A549 (cell line): ENCODE measurements at regions not wholly inside any gene's neighbourhood (a gene's known extent, or its start where the extent isn't known, plus 50 kb on each side); places are given as distances from the start of the nearest gene placed in this dataset.

ENCODE experiments used
- ATAC-seq, 2 experiments: fragments of 200-7000 bp in 1 of 2; fragments of >200 bp in 1 of 2; cut with Nextera tagmentation in 1 of 2; cut with Tn5 transposase in 1 of 2; 3 replicates each; pipeline versions ENCODE4 v1.8.0 to v1.9.1; 2018 to 2020; ENCODE audit warnings: mild to moderate bottlenecking in 1 of 2, moderate library complexity in 1 of 2
- CTCF ChIA-PET: fragments of 300-600 bp; sonication (Branson Sonifier 250); formaldehyde crosslinking; extraction: SDS; loops from one replicate; lab custom pipeline; 2021; ENCODE audit warnings: antibody characterized with exemption, inconsistent platforms; lab: Yijun Ruan, JAX
- POLR2A ChIA-PET: fragments of 350-600 bp; formaldehyde crosslinking; extraction: SDS; loops from one replicate; lab custom pipeline; 2021; ENCODE audit warnings: antibody characterized with exemption, inconsistent platforms; lab: Yijun Ruan, JAX
- DNase-seq, 2 experiments: peaks; one replicate each; pipeline versions ENCODE4 v3.0.0 to v3.0.0-alpha.2; 2011 to 2016; ENCODE audit warnings: low read depth in 1 of 2, low spot score in 1 of 2
- FAIRE-seq: peaks from 2 replicates; lab custom pipeline; 2011; peaks lifted over from hg19 to GRCh38; lab: Jason Lieb, UNC
- H3K27ac ChIP-seq, 2 experiments: fragments of >200 bp; sonication (Bioruptor Twin); formaldehyde crosslinking; 3 replicates each; pipeline ENCODE4 v1.5.1; 2016 to 2017
- H3K4me1 ChIP-seq: fragments of >200 bp; sonication (Bioruptor Twin); formaldehyde crosslinking; 3 replicates; pipeline ENCODE4 v1.6.1; 2016
- H3K4me2 ChIP-seq: fragments of >200 bp; sonication (Bioruptor Twin); formaldehyde crosslinking; 3 replicates; pipeline ENCODE4 v1.6.1; 2016
- H3K4me3 ChIP-seq: fragments of >200 bp; sonication (Bioruptor Twin); formaldehyde crosslinking; 3 replicates; pipeline ENCODE4 v1.5.1; 2016
- H3K9me3 ChIP-seq: fragments of >200 bp; sonication (Bioruptor Twin); formaldehyde crosslinking; 3 replicates; pipeline ENCODE4 v1.6.1; 2016
- ESRRA ChIP-seq: fragments of 150-350 bp; IDR thresholded peaks from 2 replicates; pipeline ENCODE4 v1.6.1; 2014; ENCODE audit warnings: mild to moderate bottlenecking, low read length, borderline replicate concordance
- FOSL2 ChIP-seq, 2 experiments: fragments of 450-650 bp in 1 of 2; fragments of >200 bp in 1 of 2; sonication (Bioruptor Twin) in 1 of 2; formaldehyde crosslinking; IDR thresholded peaks; 2 replicates each; pipeline versions ENCODE4 v1.5.0 to v1.6.1; 2016 to 2020; ENCODE audit warnings: mild to moderate bottlenecking in 1 of 2, moderate library complexity in 1 of 2
- GATA3 ChIP-seq: IDR thresholded peaks from 2 replicates; pipeline ENCODE4 v1.6.1; 2012; ENCODE audit warnings: borderline replicate concordance
- HOXB13 ChIP-seq: fragments of 250-450 bp; sonication (Bioruptor Pico); IDR thresholded peaks from 2 replicates; pipeline ENCODE4 v1.5.0; 2020; ENCODE audit warnings: low read depth, mild to moderate bottlenecking, moderate library complexity
- KDM1A ChIP-seq: fragments of 200-600 bp; sonication (generic); IDR thresholded peaks from 2 replicates; pipeline ENCODE4 v1.6.1; 2016; ENCODE audit warnings: low read depth, mild to moderate bottlenecking
- RCOR1 ChIP-seq: fragments of 150-350 bp; IDR thresholded peaks from 2 replicates; pipeline ENCODE4 v1.6.1; 2014; ENCODE audit warnings: antibody characterized with exemption, low read length, low read depth
- RFX5 ChIP-seq: fragments of 450-650 bp; IDR thresholded peaks from 2 replicates; pipeline ENCODE4 v1.7.1; 2014; ENCODE audit warnings: antibody characterized with exemption, mild to moderate bottlenecking, moderate library complexity
- TFCP2L1 ChIP-seq: fragments of 250-450 bp; sonication (Bioruptor Pico); IDR thresholded peaks from 2 replicates; pipeline ENCODE4 v1.5.0; 2021; ENCODE audit warnings: mild to moderate bottlenecking
- WGBS: methylation state at CpG from one replicate; pipeline ENCODE4 v1.1.6; 2017; ENCODE audit errors: missing lambda C conversion rate; 5-methylcytosine and 5-hydroxymethylcytosine counted together
- TF ChIP-seq, protein P1 (sequence below): fragments of 200-600 bp; sonication (generic); IDR thresholded peaks from 2 replicates; pipeline ENCODE4 v1.6.1; 2016; ENCODE audit warnings: antibody characterized with exemption, mild to moderate bottlenecking, moderate library complexity
- TF ChIP-seq, protein P2 (sequence below): fragments of 450-650 bp; IDR thresholded peaks from 2 replicates; pipeline ENCODE4 v1.6.1; 2014; ENCODE audit warnings: antibody characterized with exemption
- TF ChIP-seq, protein P3 (sequence below): fragments of >200 bp; sonication (Bioruptor Twin); formaldehyde crosslinking; IDR thresholded peaks from 3 replicates; pipeline ENCODE4 v1.6.1; 2016

DNA sequence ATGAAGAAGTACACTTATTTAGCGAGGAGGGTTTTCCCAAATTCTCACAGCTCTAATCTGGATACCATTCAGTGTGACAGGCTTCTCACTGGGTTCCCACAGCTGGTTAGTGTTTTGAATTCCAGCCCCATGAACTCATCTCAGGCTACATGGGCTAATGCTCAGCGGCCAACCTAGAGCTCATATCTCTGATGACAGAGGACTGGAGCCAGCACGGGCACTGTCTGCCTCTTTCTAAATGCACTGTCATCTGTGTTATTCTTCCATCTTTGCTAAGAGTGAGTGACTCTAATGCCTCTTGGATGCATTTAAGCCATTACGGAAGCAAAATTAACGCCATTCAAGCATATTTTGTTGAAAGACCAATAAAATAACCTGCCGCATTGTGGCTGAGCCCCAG lies 308.9 kb upstream of the JAG1 start (continued):
- TF ChIP-seq, protein P1, sequence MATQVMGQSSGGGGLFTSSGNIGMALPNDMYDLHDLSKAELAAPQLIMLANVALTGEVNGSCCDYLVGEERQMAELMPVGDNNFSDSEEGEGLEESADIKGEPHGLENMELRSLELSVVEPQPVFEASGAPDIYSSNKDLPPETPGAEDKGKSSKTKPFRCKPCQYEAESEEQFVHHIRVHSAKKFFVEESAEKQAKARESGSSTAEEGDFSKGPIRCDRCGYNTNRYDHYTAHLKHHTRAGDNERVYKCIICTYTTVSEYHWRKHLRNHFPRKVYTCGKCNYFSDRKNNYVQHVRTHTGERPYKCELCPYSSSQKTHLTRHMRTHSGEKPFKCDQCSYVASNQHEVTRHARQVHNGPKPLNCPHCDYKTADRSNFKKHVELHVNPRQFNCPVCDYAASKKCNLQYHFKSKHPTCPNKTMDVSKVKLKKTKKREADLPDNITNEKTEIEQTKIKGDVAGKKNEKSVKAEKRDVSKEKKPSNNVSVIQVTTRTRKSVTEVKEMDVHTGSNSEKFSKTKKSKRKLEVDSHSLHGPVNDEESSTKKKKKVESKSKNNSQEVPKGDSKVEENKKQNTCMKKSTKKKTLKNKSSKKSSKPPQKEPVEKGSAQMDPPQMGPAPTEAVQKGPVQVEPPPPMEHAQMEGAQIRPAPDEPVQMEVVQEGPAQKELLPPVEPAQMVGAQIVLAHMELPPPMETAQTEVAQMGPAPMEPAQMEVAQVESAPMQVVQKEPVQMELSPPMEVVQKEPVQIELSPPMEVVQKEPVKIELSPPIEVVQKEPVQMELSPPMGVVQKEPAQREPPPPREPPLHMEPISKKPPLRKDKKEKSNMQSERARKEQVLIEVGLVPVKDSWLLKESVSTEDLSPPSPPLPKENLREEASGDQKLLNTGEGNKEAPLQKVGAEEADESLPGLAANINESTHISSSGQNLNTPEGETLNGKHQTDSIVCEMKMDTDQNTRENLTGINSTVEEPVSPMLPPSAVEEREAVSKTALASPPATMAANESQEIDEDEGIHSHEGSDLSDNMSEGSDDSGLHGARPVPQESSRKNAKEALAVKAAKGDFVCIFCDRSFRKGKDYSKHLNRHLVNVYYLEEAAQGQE, result no peak
- TF ChIP-seq HOXB13, result no peak

DNA sequence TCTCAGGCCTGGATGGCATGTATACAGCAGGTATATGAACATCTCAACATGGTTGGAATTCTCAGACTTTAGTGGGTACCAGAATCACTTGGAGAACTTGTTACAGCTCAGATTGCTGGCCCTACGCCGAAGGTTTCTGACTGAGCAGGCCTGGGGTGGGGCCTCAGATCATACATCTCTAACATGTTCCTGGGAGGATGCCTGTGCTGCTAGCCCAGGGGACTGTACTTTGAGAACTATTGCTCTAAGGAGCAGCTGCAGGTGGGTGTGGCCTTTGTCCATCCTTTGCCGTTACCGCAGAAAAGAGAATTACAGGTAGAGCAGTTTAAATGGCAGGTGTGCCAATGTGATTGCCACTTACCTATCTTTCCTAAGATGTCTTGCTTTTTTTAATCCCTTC lies 310.5 kb upstream of the JAG1 start:
- DNase-seq, result no peak
- no peak for ATAC-seq
- WGBS, result 92% methylated on average over 4 of the region's 4 CpGs
- POLR2A ChIA-PET, result no interaction called here
- no peak for TF ChIP-seq TFCP2L1 (CRISPR knock-in tag)
- H3K4me1 ChIP-seq, result peaks cover 25% of the 10 kb centered on the region
- no peak overlapping the region for H3K4me2 ChIP-seq
- CTCF ChIA-PET, result interaction anchor here (0.6 to 1.5 kb wide), 5 partner anchors 11 to 559 kb away, joined by 3 to 4 read pairs (median 3); no protein-coding TSS in a partner anchor
- H3K27ac ChIP-seq, result peak overlapping the region in 1 of 2 experiments; percentile 34; a peak in 3 of 6 replicates
- no peaks in the 10 kb centered on the region for H3K9me3 ChIP-seq
- FAIRE-seq, result no peak
- no peak overlapping the region for H3K4me3 ChIP-seq

DNA sequence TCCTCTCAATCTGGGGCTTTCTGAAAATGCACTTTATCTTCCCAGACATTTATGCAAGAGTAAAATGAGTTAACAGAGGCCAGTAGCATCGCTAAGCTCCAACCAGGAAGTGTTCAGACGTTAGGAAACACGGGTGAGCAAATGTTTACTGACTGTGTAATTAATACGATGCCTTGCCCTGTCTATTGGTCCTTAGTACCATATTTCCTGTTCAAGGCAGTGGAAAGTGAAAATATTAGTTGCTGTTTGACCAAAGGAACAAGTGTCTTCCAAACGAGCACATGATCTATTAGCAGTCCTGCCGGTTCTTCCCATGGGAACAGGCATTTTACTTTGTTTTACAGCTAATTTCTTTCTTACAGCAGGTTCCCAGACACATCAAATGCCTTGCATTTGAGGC lies 311.1 kb upstream of the JAG1 start:
- ATAC-seq (no peak; a peak in 1 of 6 replicates), FAIRE-seq (no peak), DNase-seq (peak in 1 of 2 experiments; percentile 24)
- ChIA-PET POLR2A (no interaction called here), CTCF (interaction anchor here (0.9 to 1.8 kb wide), 4 partner anchors 12 to 311 kb away, joined by 3 to 6 read pairs (median 4); partner anchors contain the start of gene JAG1)
- Histone ChIP-seq H3K4me2 (peak overlapping the region; percentile 2; the same call in 1 of the 3 replicates), H3K27ac (peak overlapping the region; percentile 1 to 34; a peak in 3 of 6 replicates), H3K4me3 (no peak overlapping the region), H3K4me1 (peaks cover 25% of the 10 kb centered on the region), H3K9me3 (no peaks in the 10 kb centered on the region)
- 48% methylated on average over 6 of the region's 6 CpGs for WGBS
- TF ChIP-seq HOXB13 (no peak), GATA3 (no peak), KDM1A (no peak), FOSL2 (IDR thresholded peaks at IDR 0.05) (no peak), FOSL2 (CRISPR knock-in tag; IDR thresholded peaks at IDR 0.05) (no peak), ESRRA (no peak), RFX5 (no peak), RCOR1 (no peak)
- TF ChIP-seq, protein P2, sequence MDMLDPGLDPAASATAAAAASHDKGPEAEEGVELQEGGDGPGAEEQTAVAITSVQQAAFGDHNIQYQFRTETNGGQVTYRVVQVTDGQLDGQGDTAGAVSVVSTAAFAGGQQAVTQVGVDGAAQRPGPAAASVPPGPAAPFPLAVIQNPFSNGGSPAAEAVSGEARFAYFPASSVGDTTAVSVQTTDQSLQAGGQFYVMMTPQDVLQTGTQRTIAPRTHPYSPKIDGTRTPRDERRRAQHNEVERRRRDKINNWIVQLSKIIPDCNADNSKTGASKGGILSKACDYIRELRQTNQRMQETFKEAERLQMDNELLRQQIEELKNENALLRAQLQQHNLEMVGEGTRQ, result no peak

DNA sequence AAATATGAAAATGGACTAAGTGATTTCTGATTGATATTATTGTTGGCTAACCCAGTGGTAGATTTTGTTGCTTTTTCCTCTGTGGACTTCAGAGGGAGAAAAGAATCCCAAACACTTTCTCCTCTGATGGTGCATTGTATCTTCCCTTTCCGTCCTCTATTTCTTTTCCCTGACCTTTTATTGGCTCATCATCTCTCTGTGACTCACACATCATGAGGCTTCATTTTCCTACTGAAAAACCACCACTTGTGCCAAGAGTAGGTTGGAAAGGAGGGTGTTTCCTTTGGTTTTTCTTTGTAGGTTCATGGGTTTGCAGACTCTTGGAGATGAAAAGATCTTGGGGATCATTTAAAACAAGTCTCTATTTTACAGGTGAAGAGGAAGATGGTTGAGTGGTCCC lies 311.7 kb upstream of the JAG1 start:
- H3K4me3 ChIP-seq, result no peak overlapping the region
- DNase-seq (peak in 1 of 2 experiments; percentile 18), ATAC-seq (no peak), FAIRE-seq (no peak)
- CTCF ChIA-PET, result interaction anchor here (0.9 to 1.8 kb wide), 5 partner anchors 10 to 311 kb away, joined by 3 to 6 read pairs (median 4); partner anchors contain the start of gene JAG1
- 63% methylated on average over 1 of the region's 1 CpG for WGBS
- H3K4me2 ChIP-seq, result peak overlapping the region; percentile 2; the same call in 1 of the 3 replicates
- POLR2A ChIA-PET, result no interaction called here
- TF ChIP-seq, protein P3, sequence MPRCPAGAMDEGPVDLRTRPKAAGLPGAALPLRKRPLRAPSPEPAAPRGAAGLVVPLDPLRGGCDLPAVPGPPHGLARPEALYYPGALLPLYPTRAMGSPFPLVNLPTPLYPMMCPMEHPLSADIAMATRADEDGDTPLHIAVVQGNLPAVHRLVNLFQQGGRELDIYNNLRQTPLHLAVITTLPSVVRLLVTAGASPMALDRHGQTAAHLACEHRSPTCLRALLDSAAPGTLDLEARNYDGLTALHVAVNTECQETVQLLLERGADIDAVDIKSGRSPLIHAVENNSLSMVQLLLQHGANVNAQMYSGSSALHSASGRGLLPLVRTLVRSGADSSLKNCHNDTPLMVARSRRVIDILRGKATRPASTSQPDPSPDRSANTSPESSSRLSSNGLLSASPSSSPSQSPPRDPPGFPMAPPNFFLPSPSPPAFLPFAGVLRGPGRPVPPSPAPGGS, result no peak
- no peak for TF ChIP-seq FOSL2 (IDR thresholded peaks at IDR 0.05)
- TF ChIP-seq FOSL2 (CRISPR knock-in tag; IDR thresholded peaks at IDR 0.05), result peak; percentile 39; the same call in 1 of the 2 replicates
- peaks cover 25% of the 10 kb centered on the region for H3K4me1 ChIP-seq
- peak overlapping the region; percentile 16 to 34; a peak in 2 of 6 replicates for H3K27ac ChIP-seq
- no peaks in the 10 kb centered on the region for H3K9me3 ChIP-seq
